Neural progenitor cell (in vitro differentiated cells): ENCODE measurements at regions not wholly inside any gene's neighbourhood (a gene's known extent, or its start where the extent isn't known, plus 50 kb on each side); places are given as distances from the start of the nearest gene placed in this dataset.
"Not testable (repeated sequence)": the region's sequence is repeated elsewhere in the genome, so short reads cannot be mapped to it uniquely, and the experiment has no call there.

Source experiments
- DNase-seq: peaks from one replicate; pipeline ENCODE4 v3.0.0-alpha.2; 2016; ENCODE audit warnings: low spot score
- H2AFZ ChIP-seq: fragments of 200-600 bp; sonication (generic); replicated peaks from 2 replicates; pipeline ENCODE4 v1.6.1; 2016; ENCODE audit warnings: antibody characterized with exemption
- H3F3A ChIP-seq: fragments of 200-600 bp; sonication (generic); 2 replicates; pipeline ENCODE4 v1.6.1; 2016; ENCODE audit warnings: antibody characterized with exemption, low read depth
- H3K27ac ChIP-seq: fragments of 200-600 bp; sonication (generic); 2 replicates; pipeline ENCODE4 v1.5.1; 2016; ENCODE audit warnings: mild to moderate bottlenecking
- H3K27me3 ChIP-seq: fragments of 200-600 bp; sonication (generic); 2 replicates; pipeline ENCODE4 v1.6.1; 2016; ENCODE audit warnings: mild to moderate bottlenecking, moderate library complexity
- H3K36me3 ChIP-seq: fragments of 200-600 bp; sonication (generic); 2 replicates; pipeline ENCODE4 v1.5.1; 2016
- H3K4me1 ChIP-seq: fragments of 200-600 bp; sonication (generic); 2 replicates; pipeline ENCODE4 v1.6.1; 2016; ENCODE audit warnings: mixed run types
- H3K4me2 ChIP-seq: fragments of 200-600 bp; sonication (generic); 2 replicates; pipeline ENCODE4 v1.6.1; 2016
- H3K4me3 ChIP-seq: fragments of 200-600 bp; sonication (generic); 2 replicates; pipeline ENCODE4 v1.5.1; 2016
- H3K79me2 ChIP-seq: fragments of 200-600 bp; sonication (generic); 2 replicates; pipeline ENCODE4 v1.6.1; 2016; ENCODE audit warnings: low read depth
- H3K9ac ChIP-seq: fragments of 200-600 bp; sonication (generic); 2 replicates; pipeline ENCODE4 v1.6.1; 2016
- H3K9me3 ChIP-seq: fragments of 200-600 bp; sonication (generic); 2 replicates; pipeline ENCODE4 v1.5.1; 2016; ENCODE audit warnings: low read depth
- H4K20me1 ChIP-seq: fragments of 200-600 bp; sonication (generic); 2 replicates; pipeline ENCODE4 v1.6.1; 2016; ENCODE audit warnings: low read depth
- H3K27ac Mint-ChIP-seq: 3 replicates; pipeline ENCODE4 v1.8.0; 2021; ENCODE audit warnings: mixed read lengths
- H3K27me3 Mint-ChIP-seq: 2 replicates; pipeline ENCODE4 v1.8.0; 2022; ENCODE audit warnings: low read depth, mild to moderate bottlenecking, inconsistent platforms, moderate library complexity, mixed read lengths; ENCODE audit not compliant: insufficient read depth
- H3K36me3 Mint-ChIP-seq: 3 replicates; pipeline ENCODE4 v1.8.0; 2021; ENCODE audit warnings: mixed read lengths
- H3K4me1 Mint-ChIP-seq: 3 replicates; pipeline ENCODE4 v1.8.0; 2021; ENCODE audit warnings: mixed read lengths
- H3K4me3 Mint-ChIP-seq: 3 replicates; pipeline ENCODE4 v1.8.0; 2021; ENCODE audit warnings: mild to moderate bottlenecking, moderate library complexity, mixed read lengths
- H3K9me3 Mint-ChIP-seq: 3 replicates; pipeline ENCODE4 v1.8.0; 2020; ENCODE audit warnings: mixed read lengths
- CTCF ChIP-seq: fragments of 200-600 bp; sonication (generic); IDR thresholded peaks from 2 replicates; pipeline ENCODE4 v1.5.1; 2017; ENCODE audit warnings: antibody characterized with exemption, mild to moderate bottlenecking
- EZH2 ChIP-seq: fragments of 200-600 bp; sonication (generic); IDR thresholded peaks from 2 replicates; pipeline ENCODE4 v1.6.1; 2017; ENCODE audit warnings: antibody characterized with exemption, mild to moderate bottlenecking, moderate library complexity
- EZH2phosphoT487 ChIP-seq: fragments of 200-600 bp; sonication (generic); IDR thresholded peaks from 2 replicates; pipeline ENCODE4 v1.6.1; 2017; ENCODE audit warnings: antibody characterized with exemption

- Histone ChIP-seq H3K36me3 (no peaks in the 10 kb centered on the region), H4K20me1 (no peaks in the 10 kb centered on the region), H3F3A (no peaks in the 10 kb centered on the region), H3K27me3 (no peaks in the 10 kb centered on the region), H2AFZ (no peak overlapping the region), H3K79me2 (no peaks in the 10 kb centered on the region), H3K4me3 (no peak overlapping the region), H3K27ac (no peak overlapping the region), H3K9me3 (no peaks in the 10 kb centered on the region), H3K4me1 (no peaks in the 10 kb centered on the region), H3K9ac (no peak overlapping the region), H3K4me2 (no peak overlapping the region)
- Mint-ChIP-seq H3K4me3 (no peak overlapping the region), H3K27ac (no peak overlapping the region), H3K36me3 (peaks cover 2% of the 10 kb centered on the region), H3K27me3 (peaks cover 7% of the 10 kb centered on the region), H3K9me3 (peaks cover 17% of the 10 kb centered on the region), H3K4me1 (peaks cover 6% of the 10 kb centered on the region)
- TF ChIP-seq EZH2phosphoT487: no peak
- no peak for TF ChIP-seq EZH2
- TF ChIP-seq CTCF: no peak
- DNase-seq: no peak
These were observed 707.8 kb upstream of the SALL3 start for GRCh38 chr18:78271790-78272189.

GRCh38 chr18:78273876-78274275 lies 705.7 kb upstream of the SALL3 start:
- peaks cover 2% of the 10 kb centered on the region for H3K36me3 Mint-ChIP-seq
- no peak overlapping the region for H3K9ac ChIP-seq
- H3K9me3 Mint-ChIP-seq: peaks cover 17% of the 10 kb centered on the region
- H3K27me3 ChIP-seq: no peaks in the 10 kb centered on the region
- no peak for DNase-seq
- no peak overlapping the region for H3K4me2 ChIP-seq
- no peak overlapping the region for H2AFZ ChIP-seq
- H3K4me3 ChIP-seq: no peak overlapping the region
- no peak overlapping the region for H3K4me3 Mint-ChIP-seq
- H3F3A ChIP-seq: no peaks in the 10 kb centered on the region
- no peaks in the 10 kb centered on the region for H3K4me1 ChIP-seq
- no peaks in the 10 kb centered on the region for H3K9me3 ChIP-seq
- TF ChIP-seq EZH2phosphoT487 (no peak), EZH2 (no peak), CTCF (no peak)
- no peak overlapping the region for H3K27ac ChIP-seq
- peaks cover 2% of the 10 kb centered on the region for H3K4me1 Mint-ChIP-seq
- H4K20me1 ChIP-seq: no peaks in the 10 kb centered on the region
- H3K27ac Mint-ChIP-seq: no peak overlapping the region
- H3K27me3 Mint-ChIP-seq: peaks cover 6% of the 10 kb centered on the region
- H3K36me3 ChIP-seq: no peaks in the 10 kb centered on the region
- H3K79me2 ChIP-seq: no peaks in the 10 kb centered on the region

DNA sequence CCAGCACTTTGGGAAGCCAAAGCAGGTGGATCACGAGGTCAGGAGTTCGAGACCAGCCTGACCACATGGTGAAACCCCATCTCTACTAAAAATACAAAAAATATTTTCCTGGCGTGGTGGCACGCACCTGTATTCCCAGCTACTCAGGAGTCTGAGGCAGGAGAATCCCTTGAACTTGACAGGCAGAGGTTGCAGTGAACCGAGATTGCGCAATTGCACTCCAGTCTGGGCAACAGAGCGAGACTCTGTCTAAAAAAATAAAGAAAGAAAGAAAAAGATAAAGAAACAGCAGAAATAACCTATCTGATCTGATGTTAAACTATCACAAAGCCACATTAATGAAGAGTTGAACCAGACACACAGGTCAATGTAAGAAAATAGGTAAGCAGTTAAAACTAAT lies 696.2 kb upstream of the SALL3 start:
- not testable (repeated sequence) for H3K27ac Mint-ChIP-seq, H3K9me3 Mint-ChIP-seq

GRCh38 chr18:78292618-78293380 lies 686.8 kb upstream of the SALL3 start:
- H3K4me1 ChIP-seq: peaks cover 11% of the 10 kb centered on the region
- peak overlapping the region; percentile 8 for H3K27ac Mint-ChIP-seq
- H3K27me3 Mint-ChIP-seq: no peaks in the 10 kb centered on the region
- H4K20me1 ChIP-seq: no peaks in the 10 kb centered on the region
- TF ChIP-seq EZH2phosphoT487 (no peak), CTCF (no peak), EZH2 (no peak)
- H3F3A ChIP-seq: no peaks in the 10 kb centered on the region
- no peak overlapping the region for H3K4me2 ChIP-seq
- H3K27me3 ChIP-seq: peaks cover 14% of the 10 kb centered on the region
- H3K36me3 ChIP-seq: no peaks in the 10 kb centered on the region
- H3K4me3 Mint-ChIP-seq: no peak overlapping the region
- no peak for DNase-seq
- H3K79me2 ChIP-seq: no peaks in the 10 kb centered on the region
- H3K36me3 Mint-ChIP-seq: no peaks in the 10 kb centered on the region
- H3K9ac ChIP-seq: no peak overlapping the region
- H3K4me1 Mint-ChIP-seq: peaks cover 13% of the 10 kb centered on the region
- peak overlapping the region; percentile 69 for H2AFZ ChIP-seq
- H3K9me3 Mint-ChIP-seq: no peaks in the 10 kb centered on the region
- H3K4me3 ChIP-seq: no peak overlapping the region
- no peak overlapping the region for H3K27ac ChIP-seq
- H3K9me3 ChIP-seq: no peaks in the 10 kb centered on the region

More for the DNA sequence above, 696.2 kb upstream of the SALL3 start:
- H3K36me3 ChIP-seq, H3K36me3 Mint-ChIP-seq, H3K4me3 ChIP-seq, H3F3A ChIP-seq, H3K9me3 ChIP-seq, H3K4me1 Mint-ChIP-seq, H3K79me2 ChIP-seq, H3K4me3 Mint-ChIP-seq, H3K27me3 ChIP-seq, H2AFZ ChIP-seq, H3K27ac ChIP-seq, H4K20me1 ChIP-seq, H3K9ac ChIP-seq, H3K4me1 ChIP-seq, H3K27me3 Mint-ChIP-seq, DNase-seq, H3K4me2 ChIP-seq: not testable (repeated sequence)
